ENCODE measurements at regions not wholly inside any gene's neighbourhood (a gene's known extent, or its start where the extent isn't known, plus 50 kb on each side); places are given as distances from the start of the nearest gene placed in this dataset.

GRCh38 chr2:33728106-33728505, 129.0 kb upstream of the FAM98A start:
- TF ChIP-seq CTCF (conservative IDR thresholded peaks at IDR 0.05; ENCODE audit: low read depth, low read length) (no peak), EZH2 (IDR thresholded peaks at IDR 0.05; ENCODE audit: low read length, unreplicated experiment) (no peak), EZH2phosphoT487 (IDR thresholded peaks at IDR 0.05; ENCODE audit: borderline replicate concordance, low read length) (no peak)
